GM12891 (cell line): ENCODE measurements at regions not wholly inside any gene's neighbourhood (a gene's known extent, or its start where the extent isn't known, plus 50 kb on each side); places are given as distances from the start of the nearest gene placed in this dataset.

Experiments
- POLR2A ChIP-seq: IDR thresholded peaks from 2 replicates; pipeline ENCODE4 v1.6.1; 2011; ENCODE audit warnings: low read depth, low read length, control low read depth
- POLR2AphosphoS5 ChIP-seq: IDR thresholded peaks from 2 replicates; pipeline ENCODE4 v1.6.1; 2011; ENCODE audit warnings: low read depth, low read length, control low read depth
- POU2F2 ChIP-seq: IDR thresholded peaks from 2 replicates; pipeline ENCODE4 v1.6.1; 2011; ENCODE audit warnings: low read depth, mild to moderate bottlenecking, control low read depth, low read length, moderate library complexity
- SPI1 ChIP-seq: IDR thresholded peaks from 2 replicates; pipeline ENCODE4 v1.6.1; 2011; ENCODE audit warnings: low read depth, low read length, control low read depth
- TAF1 ChIP-seq: IDR thresholded peaks from 2 replicates; pipeline ENCODE4 v1.6.1; 2011; ENCODE audit warnings: low read depth, low read length, control low read depth

- TF ChIP-seq SPI1 (no peak), TAF1 (no peak), POLR2A (no peak), POLR2AphosphoS5 (no peak), POU2F2 (no peak)
Measured at GRCh38 chr2:184498936-184499335, 99.4 kb upstream of the ZNF804A start.
